GM23338 (cell line): ENCODE measurements at regions not wholly inside any gene's neighbourhood (a gene's known extent, or its start where the extent isn't known, plus 50 kb on each side); places are given as distances from the start of the nearest gene placed in this dataset.

Experiments
- ATAC-seq: fragments of 200-7000 bp; cut with Tn5 transposase; 3 replicates; pipeline ENCODE4 v1.9.1; 2020
- DNase-seq: peaks from one replicate; pipeline ENCODE4 v3.0.0-alpha.2; 2015; ENCODE audit warnings: low spot score
- H2AFZ ChIP-seq: fragments of 200-600 bp; sonication (generic); 2 replicates; pipeline ENCODE4 v1.8.0; 2016; ENCODE audit warnings: antibody characterized with exemption, mild to moderate bottlenecking, moderate library complexity
- H3F3A ChIP-seq: fragments of 200-600 bp; sonication (generic); replicated peaks from 2 replicates; pipeline ENCODE4 v1.8.0; 2017; ENCODE audit warnings: antibody characterized with exemption, mixed run types, low read depth
- H3K27ac ChIP-seq: fragments of 200-600 bp; sonication (generic); 2 replicates; pipeline ENCODE4 v1.6.1; 2016; ENCODE audit warnings: low read depth
- H3K27me3 ChIP-seq: fragments of 200-600 bp; sonication (generic); 2 replicates; pipeline ENCODE4 v1.8.0; 2016; ENCODE audit warnings: mild to moderate bottlenecking, mixed run types, moderate library complexity; ENCODE audit not compliant: insufficient read depth
- H3K36me3 ChIP-seq: fragments of 200-600 bp; sonication (generic); 2 replicates; pipeline ENCODE4 v1.8.0; 2016; ENCODE audit warnings: mild to moderate bottlenecking; ENCODE audit not compliant: insufficient read depth
- H3K4me1 ChIP-seq: fragments of 200-600 bp; sonication (generic); 2 replicates; pipeline ENCODE4 v1.8.0; 2016; ENCODE audit warnings: mild to moderate bottlenecking, moderate library complexity; ENCODE audit not compliant: insufficient read depth
- H3K4me2 ChIP-seq: fragments of 200-600 bp; sonication (generic); 2 replicates; pipeline ENCODE4 v1.7.1; 2017; ENCODE audit warnings: mixed run types
- H3K4me3 ChIP-seq: fragments of 200-600 bp; sonication (generic); 2 replicates; pipeline ENCODE4 v1.6.1; 2016; ENCODE audit warnings: mixed run types
- H3K79me2 ChIP-seq: fragments of 200-600 bp; sonication (generic); replicated peaks from 2 replicates; pipeline ENCODE4 v1.8.0; 2017; ENCODE audit warnings: mild to moderate bottlenecking; ENCODE audit not compliant: insufficient read depth
- H3K9me2 ChIP-seq: fragments of 200-600 bp; sonication (generic); 2 replicates; pipeline ENCODE4 v1.8.0; 2017; ENCODE audit not compliant: insufficient read depth
- H4K20me1 ChIP-seq: fragments of 200-600 bp; sonication (generic); replicated peaks from 2 replicates; pipeline ENCODE4 v1.8.0; 2017; ENCODE audit warnings: mild to moderate bottlenecking; ENCODE audit not compliant: insufficient read depth
- H3K27ac Mint-ChIP-seq: 2 replicates; pipeline ENCODE4 v1.8.0; 2020; ENCODE audit warnings: inconsistent platforms, mild to moderate bottlenecking, moderate library complexity, mixed read lengths
- H3K27me3 Mint-ChIP-seq: 3 replicates; pipeline ENCODE4 v1.8.0; 2022; ENCODE audit warnings: low read depth, mild to moderate bottlenecking, moderate library complexity, mixed read lengths, inconsistent platforms; ENCODE audit not compliant: insufficient read depth, poor library complexity
- H3K36me3 Mint-ChIP-seq: 3 replicates; pipeline ENCODE4 v1.8.0; 2021; ENCODE audit warnings: low read depth, mild to moderate bottlenecking, inconsistent platforms, moderate library complexity, mixed read lengths
- H3K4me1 Mint-ChIP-seq: 3 replicates; pipeline ENCODE4 v1.8.0; 2020; ENCODE audit warnings: mild to moderate bottlenecking, inconsistent platforms, mixed read lengths
- H3K4me3 Mint-ChIP-seq: 3 replicates; pipeline ENCODE4 v1.8.0; 2021; ENCODE audit warnings: moderate library complexity, mild to moderate bottlenecking, inconsistent platforms, mixed read lengths
- H3K9me3 Mint-ChIP-seq: 3 replicates; pipeline ENCODE4 v1.8.0; 2020; ENCODE audit warnings: moderate library complexity, mild to moderate bottlenecking, inconsistent platforms, mixed read lengths
- CREB1 ChIP-seq: fragments of 250-450 bp; sonication (Bioruptor Pico); IDR thresholded peaks from 2 replicates; pipeline ENCODE4 v1.5.0; 2020; ENCODE audit warnings: low read depth, mild to moderate bottlenecking, moderate library complexity
- EZH2 ChIP-seq: fragments of 200-600 bp; sonication (generic); IDR thresholded peaks from one replicate; pipeline ENCODE4 v1.8.0; 2017; ENCODE audit warnings: antibody characterized with exemption, mild to moderate bottlenecking, low read depth; ENCODE audit not compliant: unreplicated experiment
- EZH2phosphoT487 ChIP-seq: fragments of 200-600 bp; sonication (generic); IDR thresholded peaks from one replicate; pipeline ENCODE4 v1.8.1; 2018; ENCODE audit warnings: antibody characterized with exemption; ENCODE audit not compliant: unreplicated experiment
- JUNB ChIP-seq: IDR thresholded peaks from one replicate; pipeline ENCODE4 v1.6.1; 2016; ENCODE audit warnings: antibody characterized with exemption; ENCODE audit not compliant: unreplicated experiment
- NANOG ChIP-seq: IDR thresholded peaks from 2 replicates; pipeline ENCODE4 v1.6.1; 2016; ENCODE audit warnings: antibody characterized with exemption, borderline replicate concordance
- POLR2AphosphoS5 ChIP-seq: IDR thresholded peaks from 2 replicates; pipeline ENCODE4 v1.6.1; 2016; ENCODE audit warnings: antibody characterized with exemption, low read depth
- REST ChIP-seq: IDR thresholded peaks from one replicate; pipeline ENCODE4 v1.6.1; 2018; ENCODE audit warnings: antibody characterized with exemption; ENCODE audit not compliant: unreplicated experiment
- STAT1 ChIP-seq: IDR thresholded peaks from one replicate; pipeline ENCODE4 v1.6.1; 2016; ENCODE audit warnings: antibody characterized with exemption; ENCODE audit not compliant: unreplicated experiment
- ZNF114 ChIP-seq: fragments of 250-450 bp; sonication (Bioruptor Pico); IDR thresholded peaks from 2 replicates; pipeline ENCODE4 v1.5.0; 2020; ENCODE audit warnings: mild to moderate bottlenecking, moderate library complexity
- TF ChIP-seq, protein P1 (sequence below): IDR thresholded peaks from 2 replicates; pipeline ENCODE4 v1.6.1; 2016; ENCODE audit warnings: antibody characterized with exemption
- TF ChIP-seq, protein P2 (sequence below), 2 experiments: fragments of 200-600 bp in 1 of 2; sonication (generic) in 1 of 2; conservative IDR thresholded peaks; 2 replicates each; pipeline versions ENCODE4 v1.5.1 to v1.6.1; 2016 to 2017; ENCODE audit warnings: antibody characterized with exemption in 2 of 2, low read depth in 2 of 2, mild to moderate bottlenecking in 2 of 2, moderate library complexity in 1 of 2

DNA sequence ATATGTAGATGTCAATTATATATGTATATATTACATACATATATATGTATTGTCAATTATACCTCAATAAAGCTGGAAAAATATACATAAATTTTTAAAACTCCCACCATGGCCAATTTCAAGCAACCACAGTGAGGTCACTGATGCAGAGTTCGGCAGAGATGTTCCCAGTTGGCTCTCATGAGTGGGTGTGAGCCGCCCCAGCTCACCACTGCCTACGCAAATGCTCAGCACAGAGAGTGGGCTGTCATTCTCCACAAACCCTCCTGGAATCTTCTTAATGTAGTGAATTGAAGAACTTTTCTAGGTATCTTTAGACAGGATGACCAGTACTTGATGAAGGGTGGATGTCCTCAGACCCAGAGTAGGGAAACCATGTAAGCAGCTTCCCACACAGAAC is 96.6 kb upstream of the TMEM45B start (continued):
- TF ChIP-seq, protein P1, sequence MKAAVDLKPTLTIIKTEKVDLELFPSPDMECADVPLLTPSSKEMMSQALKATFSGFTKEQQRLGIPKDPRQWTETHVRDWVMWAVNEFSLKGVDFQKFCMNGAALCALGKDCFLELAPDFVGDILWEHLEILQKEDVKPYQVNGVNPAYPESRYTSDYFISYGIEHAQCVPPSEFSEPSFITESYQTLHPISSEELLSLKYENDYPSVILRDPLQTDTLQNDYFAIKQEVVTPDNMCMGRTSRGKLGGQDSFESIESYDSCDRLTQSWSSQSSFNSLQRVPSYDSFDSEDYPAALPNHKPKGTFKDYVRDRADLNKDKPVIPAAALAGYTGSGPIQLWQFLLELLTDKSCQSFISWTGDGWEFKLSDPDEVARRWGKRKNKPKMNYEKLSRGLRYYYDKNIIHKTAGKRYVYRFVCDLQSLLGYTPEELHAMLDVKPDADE = no peak
- TF ChIP-seq, protein P2, sequence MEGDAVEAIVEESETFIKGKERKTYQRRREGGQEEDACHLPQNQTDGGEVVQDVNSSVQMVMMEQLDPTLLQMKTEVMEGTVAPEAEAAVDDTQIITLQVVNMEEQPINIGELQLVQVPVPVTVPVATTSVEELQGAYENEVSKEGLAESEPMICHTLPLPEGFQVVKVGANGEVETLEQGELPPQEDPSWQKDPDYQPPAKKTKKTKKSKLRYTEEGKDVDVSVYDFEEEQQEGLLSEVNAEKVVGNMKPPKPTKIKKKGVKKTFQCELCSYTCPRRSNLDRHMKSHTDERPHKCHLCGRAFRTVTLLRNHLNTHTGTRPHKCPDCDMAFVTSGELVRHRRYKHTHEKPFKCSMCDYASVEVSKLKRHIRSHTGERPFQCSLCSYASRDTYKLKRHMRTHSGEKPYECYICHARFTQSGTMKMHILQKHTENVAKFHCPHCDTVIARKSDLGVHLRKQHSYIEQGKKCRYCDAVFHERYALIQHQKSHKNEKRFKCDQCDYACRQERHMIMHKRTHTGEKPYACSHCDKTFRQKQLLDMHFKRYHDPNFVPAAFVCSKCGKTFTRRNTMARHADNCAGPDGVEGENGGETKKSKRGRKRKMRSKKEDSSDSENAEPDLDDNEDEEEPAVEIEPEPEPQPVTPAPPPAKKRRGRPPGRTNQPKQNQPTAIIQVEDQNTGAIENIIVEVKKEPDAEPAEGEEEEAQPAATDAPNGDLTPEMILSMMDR (conservative IDR thresholded peaks at IDR 0.05; ENCODE audit: low read depth in 2 of 2) = no peak
- TF ChIP-seq NANOG (no peak), ZNF114 (CRISPR knock-in tag) (no peak), STAT1 (no peak), EZH2 (no peak), REST (no peak), JUNB (no peak), CREB1 (CRISPR knock-in tag) (no peak)

DNA sequence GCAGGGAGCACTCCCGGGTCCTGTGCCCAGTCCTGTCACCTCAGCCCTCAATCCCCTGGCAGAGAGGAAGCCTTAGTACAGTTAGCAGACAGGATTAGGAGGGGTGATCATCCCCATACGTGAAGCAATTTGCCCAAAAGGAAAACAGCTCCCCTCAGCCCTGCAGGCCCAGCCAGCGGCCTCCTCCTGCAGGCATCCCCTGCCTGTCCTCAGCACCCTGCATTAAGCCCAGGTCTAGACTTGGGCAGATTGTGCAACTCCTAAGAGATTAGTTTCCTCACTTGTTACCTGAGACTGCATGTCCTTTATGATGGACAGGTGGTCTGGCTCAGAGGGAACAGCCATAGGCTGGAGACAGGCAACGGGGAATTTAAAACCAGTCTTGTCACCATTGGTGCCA is 95.5 kb upstream of the TMEM45B start:
- no peak overlapping the region for H3K4me3 Mint-ChIP-seq
- no peaks in the 10 kb centered on the region for H3F3A ChIP-seq
- H3K9me2 ChIP-seq = no peaks in the 10 kb centered on the region
- no peaks in the 10 kb centered on the region for H3K4me1 ChIP-seq
- no peak overlapping the region for H3K27ac ChIP-seq
- no peaks in the 10 kb centered on the region for H3K79me2 ChIP-seq
- no peaks in the 10 kb centered on the region for H3K36me3 Mint-ChIP-seq
- no peaks in the 10 kb centered on the region for H3K9me3 Mint-ChIP-seq
- no peak overlapping the region for H3K27ac Mint-ChIP-seq
- peaks cover 2% of the 10 kb centered on the region for H3K27me3 Mint-ChIP-seq
- DNase-seq = no peak
- no peaks in the 10 kb centered on the region for H3K36me3 ChIP-seq
- H4K20me1 ChIP-seq = no peaks in the 10 kb centered on the region
- no peak overlapping the region for H3K4me2 ChIP-seq
- no peaks in the 10 kb centered on the region for H3K27me3 ChIP-seq
- no peak overlapping the region for H2AFZ ChIP-seq
- peaks cover 4% of the 10 kb centered on the region; the same call in 2 of the 3 replicates for H3K4me1 Mint-ChIP-seq
- no peak overlapping the region for H3K4me3 ChIP-seq
- no peak for ATAC-seq
- TF ChIP-seq CREB1 (CRISPR knock-in tag) (no peak), POLR2AphosphoS5 (no peak), JUNB (no peak), REST (no peak), EZH2phosphoT487 (no peak)
